PC-3 (cell line): ENCODE measurements at regions not wholly inside any gene's neighbourhood (a gene's known extent, or its start where the extent isn't known, plus 50 kb on each side); places are given as distances from the start of the nearest gene placed in this dataset.

Experiments
- ATAC-seq: fragments of 200-7000 bp; cut with Tn5 transposase; 2 replicates; pipeline ENCODE4 v1.9.1; 2020; ENCODE audit warnings: mild to moderate bottlenecking, moderate library complexity
- BruUV-seq: library from RNA; stranded (reverse); fragments of 400-500 nt; replicated peaks from 2 replicates; lab custom pipeline; 2021; lab: Mats Ljungman, UMichigan
- CTCF ChIA-PET: fragments of 300-600 bp; sonication (Branson Sonifier 250); formaldehyde crosslinking; loops from one replicate; lab custom pipeline; 2022; ENCODE audit warnings: antibody characterized with exemption; lab: Charles Lee
- POLR2A ChIA-PET: fragments of 300-600 bp; sonication (Branson Sonifier 250); formaldehyde crosslinking; loops from one replicate; lab custom pipeline; 2022; ENCODE audit warnings: antibody characterized with exemption; ENCODE audit not compliant: unreplicated experiment; lab: Charles Lee
- DNase-seq: peaks from one replicate; pipeline ENCODE4 v3.0.0-alpha.2; 2015
- H2AFZ ChIP-seq: fragments of 300-600 bp; sonication (generic); 2 replicates; pipeline ENCODE4 v1.6.0; 2016; ENCODE audit warnings: antibody characterized with exemption, low read length
- H3F3A ChIP-seq: fragments of 300-600 bp; sonication (generic); one replicate; pipeline ENCODE4 v1.6.0; 2017; ENCODE audit warnings: antibody characterized with exemption, low read length, control low read depth, mild to moderate bottlenecking; ENCODE audit not compliant: unreplicated experiment
- H3K27ac ChIP-seq: fragments of 300-600 bp; sonication (generic); 2 replicates; pipeline ENCODE4 v1.5.1; 2016; ENCODE audit warnings: mild to moderate bottlenecking, low read length
- H3K27me3 ChIP-seq: fragments of 300-600 bp; sonication (generic); 2 replicates; pipeline ENCODE4 v1.6.1; 2016; ENCODE audit warnings: low read length, mixed read lengths
- H3K36me3 ChIP-seq: fragments of 300-600 bp; sonication (generic); 2 replicates; pipeline ENCODE4 v1.6.1; 2016; ENCODE audit warnings: low read depth, mixed run types, low read length, mixed read lengths
- H3K4me1 ChIP-seq: fragments of 300-600 bp; sonication (generic); 2 replicates; pipeline ENCODE4 v1.5.1; 2016; ENCODE audit warnings: low read length; ENCODE audit not compliant: insufficient read depth
- H3K4me2 ChIP-seq: fragments of 300-600 bp; sonication (generic); 2 replicates; pipeline ENCODE4 v1.6.0; 2016; ENCODE audit warnings: low read length
- H3K4me3 ChIP-seq: fragments of 300-600 bp; sonication (generic); 2 replicates; pipeline ENCODE4 v1.5.1; 2016; ENCODE audit warnings: mild to moderate bottlenecking, low read length, mixed read lengths
- H3K79me2 ChIP-seq: fragments of 300-600 bp; sonication (generic); 2 replicates; pipeline ENCODE4 v1.6.1; 2017; ENCODE audit warnings: low read length, mixed read lengths
- H3K9ac ChIP-seq: fragments of 300-600 bp; sonication (generic); 2 replicates; pipeline ENCODE4 v1.6.0; 2016; ENCODE audit warnings: mild to moderate bottlenecking, low read length
- H3K9me2 ChIP-seq: fragments of 300-600 bp; sonication (generic); replicated peaks from 2 replicates; pipeline ENCODE4 v1.6.1; 2016; ENCODE audit warnings: mixed run types, low read length, mixed read lengths
- H3K9me3 ChIP-seq: fragments of 300-600 bp; sonication (generic); 2 replicates; pipeline ENCODE4 v1.6.1; 2016; ENCODE audit warnings: low read length, mixed read lengths
- H4K20me1 ChIP-seq: fragments of 300-600 bp; sonication (generic); 2 replicates; pipeline ENCODE4 v1.6.1; 2016; ENCODE audit warnings: low read length, mixed read lengths
- CTCF ChIP-seq: fragments of 300-600 bp; sonication (generic); conservative IDR thresholded peaks from 2 replicates; pipeline ENCODE4 v1.5.1; 2017; ENCODE audit warnings: antibody characterized with exemption, low read depth, mild to moderate bottlenecking, low read length
- EZH2 ChIP-seq: fragments of 300-600 bp; sonication (generic); IDR thresholded peaks from one replicate; pipeline ENCODE4 v1.6.1; 2017; ENCODE audit warnings: antibody characterized with exemption, mild to moderate bottlenecking, low read length; ENCODE audit not compliant: unreplicated experiment
- EZH2phosphoT487 ChIP-seq: fragments of 300-600 bp; sonication (generic); IDR thresholded peaks from 2 replicates; pipeline ENCODE4 v1.6.1; 2018; ENCODE audit warnings: mild to moderate bottlenecking, antibody characterized with exemption, low read length, borderline replicate concordance
- intact Hi-C: fragments of 100-400 bp; cut with micrococcal nuclease; formaldehyde crosslinking; loops from 2 replicates; pipeline ENCODE4 v1.9.0; 2023

- no peak overlapping the region for H3K4me3 ChIP-seq
- ChIA-PET CTCF (no interaction called here), POLR2A (no interaction called here)
Observed at GRCh38 chr3:20769430-20769829, 583.4 kb upstream of the SGO1 start.

GRCh38 chr3:20760981-20761380 lies 575.0 kb upstream of the SGO1 start:
- Histone ChIP-seq H3K27me3 (no peaks in the 10 kb centered on the region), H3F3A (no peaks in the 10 kb centered on the region), H3K9me2 (no peaks in the 10 kb centered on the region), H3K4me1 (no peaks in the 10 kb centered on the region), H2AFZ (no peak overlapping the region), H3K9me3 (0 out of 2 replicates have a peak, but pooled peaks cover 7% of the 10 kb centered on the region), H3K27ac (no peak overlapping the region), H3K9ac (no peak overlapping the region), H4K20me1 (no peaks in the 10 kb centered on the region), H3K4me2 (no peak overlapping the region), H3K36me3 (no peaks in the 10 kb centered on the region), H3K4me3 (no peak overlapping the region), H3K79me2 (no peaks in the 10 kb centered on the region)
- CTCF ChIA-PET: no interaction called here
- intact Hi-C loops: no loop called here
- TF ChIP-seq CTCF: no peak
- TF ChIP-seq EZH2: no peak
- no peak for DNase-seq
- no TSS peak for BruUV-seq
- POLR2A ChIA-PET: no interaction called here
- no peak for ATAC-seq

More at GRCh38 chr3:20769430-20769829, 583.4 kb upstream of the SGO1 start:
- no peak overlapping the region for H3K27ac ChIP-seq
- H3K9me3 ChIP-seq: peaks cover 13% of the 10 kb centered on the region; the same call in 1 of the 2 replicates
- intact Hi-C loops: no loop called here
- no peak overlapping the region for H3K4me2 ChIP-seq
- H3K79me2 ChIP-seq: no peaks in the 10 kb centered on the region
- H3K36me3 ChIP-seq: no peaks in the 10 kb centered on the region
- TF ChIP-seq EZH2phosphoT487: no peak
- no peak for TF ChIP-seq EZH2
- no peak for TF ChIP-seq CTCF
- DNase-seq (no peak), ATAC-seq (no peak)
- H3K27me3 ChIP-seq: no peaks in the 10 kb centered on the region
- no peaks in the 10 kb centered on the region for H3K9me2 ChIP-seq
- no peak overlapping the region for H2AFZ ChIP-seq
- BruUV-seq: no TSS peak
- H3K9ac ChIP-seq: no peak overlapping the region
- H3F3A ChIP-seq: no peaks in the 10 kb centered on the region
- no peaks in the 10 kb centered on the region for H4K20me1 ChIP-seq
- no peaks in the 10 kb centered on the region for H3K4me1 ChIP-seq

- BruUV-seq: no TSS peak
- CTCF ChIA-PET: no interaction called here
- intact Hi-C loops: no loop called here
Observed at GRCh38 chr3:20752416-20752815, 566.4 kb upstream of the SGO1 start.

More at GRCh38 chr3:20752416-20752815, 566.4 kb upstream of the SGO1 start:
- Histone ChIP-seq H3K4me3 (no peak overlapping the region), H3K9me2 (no peaks in the 10 kb centered on the region), H3K9ac (no peak overlapping the region), H3F3A (no peaks in the 10 kb centered on the region), H3K27me3 (no peaks in the 10 kb centered on the region), H3K4me1 (no peaks in the 10 kb centered on the region), H3K36me3 (no peaks in the 10 kb centered on the region), H3K4me2 (no peak overlapping the region), H4K20me1 (no peaks in the 10 kb centered on the region), H2AFZ (no peak overlapping the region), H3K27ac (no peak overlapping the region), H3K9me3 (peaks cover 24% of the 10 kb centered on the region), H3K79me2 (no peaks in the 10 kb centered on the region)
- no peak for ATAC-seq
- no peak for DNase-seq
- TF ChIP-seq CTCF: no peak
- no peak for TF ChIP-seq EZH2
- POLR2A ChIA-PET: no interaction called here
